Dendritic cell treated with granulocyte-macrophage colony-stimulating factor and Interleukin-4, amounts not matched to agents 40 ng/mL and 50 ng/mL, for 4 days (primary cell): ENCODE measurements at regions not wholly inside any gene's neighbourhood (a gene's known extent, or its start where the extent isn't known, plus 50 kb on each side); places are given as distances from the start of the nearest gene placed in this dataset.

Source experiments
- H3K27ac Mint-ChIP-seq: one replicate; pipeline ENCODE4 v1.8.0; 2022; ENCODE audit warnings: mild to moderate bottlenecking, mixed read lengths
- H3K27me3 Mint-ChIP-seq: one replicate; pipeline ENCODE4 v1.8.0; 2022; ENCODE audit warnings: mild to moderate bottlenecking, mixed read lengths
- H3K36me3 Mint-ChIP-seq: one replicate; pipeline ENCODE4 v1.8.0; 2022; ENCODE audit warnings: low read depth, mixed read lengths
- H3K4me1 Mint-ChIP-seq: one replicate; pipeline ENCODE4 v1.8.0; 2022; ENCODE audit warnings: low read depth, mixed read lengths
- H3K4me3 Mint-ChIP-seq: one replicate; pipeline ENCODE4 v1.8.0; 2022; ENCODE audit warnings: mild to moderate bottlenecking, moderate library complexity, mixed read lengths
- H3K9me3 Mint-ChIP-seq: one replicate; pipeline ENCODE4 v1.8.0; 2022; ENCODE audit warnings: mixed read lengths
- intact Hi-C: fragments of 100-400 bp; cut with micrococcal nuclease; formaldehyde crosslinking; loops from one replicate; pipeline ENCODE4 v1.15.0; 2022

GRCh38 chr6:84422380-84422968 lies 195.0 kb upstream of the CEP162 start:
- Mint-ChIP-seq H3K36me3 (no peaks in the 10 kb centered on the region), H3K4me1 (no peaks in the 10 kb centered on the region), H3K9me3 (no peaks in the 10 kb centered on the region), H3K27ac (no peak overlapping the region), H3K4me3 (no peak overlapping the region), H3K27me3 (peaks cover 13% of the 10 kb centered on the region)
- intact Hi-C loops = no loop called here

- Mint-ChIP-seq H3K9me3 (no peaks in the 10 kb centered on the region), H3K4me3 (no peak overlapping the region), H3K27me3 (peaks cover 11% of the 10 kb centered on the region), H3K36me3 (no peaks in the 10 kb centered on the region), H3K27ac (no peak overlapping the region), H3K4me1 (no peaks in the 10 kb centered on the region)
- intact Hi-C loops = no loop called here
These were observed 193.6 kb upstream of the CEP162 start for GRCh38 chr6:84421031-84421430.

GRCh38 chr6:84417260-84417659 lies 189.8 kb upstream of the CEP162 start:
- Mint-ChIP-seq H3K4me3 (no peak overlapping the region), H3K36me3 (no peaks in the 10 kb centered on the region), H3K9me3 (no peaks in the 10 kb centered on the region), H3K27ac (no peak overlapping the region), H3K27me3 (peaks cover 5% of the 10 kb centered on the region), H3K4me1 (no peaks in the 10 kb centered on the region)
- intact Hi-C loops = no loop called here

- no peak overlapping the region for H3K4me3 Mint-ChIP-seq
- no peak overlapping the region for H3K27ac Mint-ChIP-seq
- H3K27me3 Mint-ChIP-seq = no peaks in the 10 kb centered on the region
- no peaks in the 10 kb centered on the region for H3K9me3 Mint-ChIP-seq
- H3K4me1 Mint-ChIP-seq = no peaks in the 10 kb centered on the region
- no peaks in the 10 kb centered on the region for H3K36me3 Mint-ChIP-seq
- intact Hi-C loops = no loop called here
These were observed 188.7 kb upstream of the CEP162 start for GRCh38 chr6:84416043-84416657.

- H3K36me3 Mint-ChIP-seq = no peaks in the 10 kb centered on the region
- no peaks in the 10 kb centered on the region for H3K9me3 Mint-ChIP-seq
- no peaks in the 10 kb centered on the region for H3K27me3 Mint-ChIP-seq
- no peak overlapping the region for H3K27ac Mint-ChIP-seq
- intact Hi-C loops = no loop called here
- H3K4me3 Mint-ChIP-seq = no peak overlapping the region
- no peaks in the 10 kb centered on the region for H3K4me1 Mint-ChIP-seq
These were observed 188.1 kb upstream of the CEP162 start for GRCh38 chr6:84415517-84415916.

- no peak overlapping the region for H3K27ac Mint-ChIP-seq
- no peaks in the 10 kb centered on the region for H3K27me3 Mint-ChIP-seq
- H3K36me3 Mint-ChIP-seq = no peaks in the 10 kb centered on the region
- intact Hi-C loops = no loop called here
- H3K4me3 Mint-ChIP-seq = no peak overlapping the region
- no peaks in the 10 kb centered on the region for H3K4me1 Mint-ChIP-seq
- no peaks in the 10 kb centered on the region for H3K9me3 Mint-ChIP-seq
These were observed 187.6 kb upstream of the CEP162 start for GRCh38 chr6:84415068-84415467.

- H3K27ac Mint-ChIP-seq = no peak overlapping the region
- H3K4me1 Mint-ChIP-seq = no peaks in the 10 kb centered on the region
- no peak overlapping the region for H3K4me3 Mint-ChIP-seq
These were observed 187.1 kb upstream of the CEP162 start for GRCh38 chr6:84414531-84414930.

GRCh38 chr6:84411060-84411629 lies 183.7 kb upstream of the CEP162 start:
- Mint-ChIP-seq H3K36me3 (no peaks in the 10 kb centered on the region), H3K4me3 (no peak overlapping the region), H3K9me3 (no peaks in the 10 kb centered on the region), H3K27ac (no peak overlapping the region), H3K27me3 (no peaks in the 10 kb centered on the region), H3K4me1 (no peaks in the 10 kb centered on the region)
- intact Hi-C loops = no loop called here

More at GRCh38 chr6:84414531-84414930, 187.1 kb upstream of the CEP162 start:
- Mint-ChIP-seq H3K36me3 (no peaks in the 10 kb centered on the region), H3K9me3 (no peaks in the 10 kb centered on the region), H3K27me3 (no peaks in the 10 kb centered on the region)
- intact Hi-C loops = no loop called here

GRCh38 chr6:84409911-84410310 lies 182.5 kb upstream of the CEP162 start:
- intact Hi-C loops = no loop called here
- Mint-ChIP-seq H3K4me3 (no peak overlapping the region), H3K27ac (no peak overlapping the region), H3K4me1 (no peaks in the 10 kb centered on the region), H3K27me3 (no peaks in the 10 kb centered on the region), H3K36me3 (no peaks in the 10 kb centered on the region), H3K9me3 (no peaks in the 10 kb centered on the region)

- intact Hi-C loops = no loop called here
- no peaks in the 10 kb centered on the region for H3K27me3 Mint-ChIP-seq
- H3K4me1 Mint-ChIP-seq = no peaks in the 10 kb centered on the region
- H3K4me3 Mint-ChIP-seq = no peak overlapping the region
- no peaks in the 10 kb centered on the region for H3K36me3 Mint-ChIP-seq
- H3K9me3 Mint-ChIP-seq = no peaks in the 10 kb centered on the region
- no peak overlapping the region for H3K27ac Mint-ChIP-seq
These were observed 180.6 kb upstream of the CEP162 start for GRCh38 chr6:84408028-84408427.

- Mint-ChIP-seq H3K27me3 (no peaks in the 10 kb centered on the region), H3K4me3 (no peak overlapping the region)
These were observed 176.1 kb upstream of the CEP162 start for GRCh38 chr6:84403545-84403944.

GRCh38 chr6:84399003-84399402 lies 171.6 kb upstream of the CEP162 start:
- Mint-ChIP-seq H3K4me3 (no peak overlapping the region), H3K9me3 (no peaks in the 10 kb centered on the region), H3K27me3 (no peaks in the 10 kb centered on the region), H3K36me3 (no peaks in the 10 kb centered on the region), H3K27ac (no peak overlapping the region), H3K4me1 (no peaks in the 10 kb centered on the region)
- intact Hi-C loops = no loop called here

More at GRCh38 chr6:84403545-84403944, 176.1 kb upstream of the CEP162 start:
- intact Hi-C loops = no loop called here
- no peak overlapping the region for H3K27ac Mint-ChIP-seq
- no peaks in the 10 kb centered on the region for H3K4me1 Mint-ChIP-seq
- no peaks in the 10 kb centered on the region for H3K36me3 Mint-ChIP-seq
- no peaks in the 10 kb centered on the region for H3K9me3 Mint-ChIP-seq

GRCh38 chr6:84392261-84392660 lies 164.8 kb upstream of the CEP162 start:
- Mint-ChIP-seq H3K9me3 (peaks cover 20% of the 10 kb centered on the region), H3K4me3 (no peak overlapping the region), H3K4me1 (no peaks in the 10 kb centered on the region), H3K36me3 (no peaks in the 10 kb centered on the region), H3K27me3 (no peaks in the 10 kb centered on the region), H3K27ac (no peak overlapping the region)
- intact Hi-C loops = no loop called here

GRCh38 chr6:84390851-84391250 lies 163.4 kb upstream of the CEP162 start:
- no peaks in the 10 kb centered on the region for H3K36me3 Mint-ChIP-seq
- no peak overlapping the region for H3K4me3 Mint-ChIP-seq
- H3K27me3 Mint-ChIP-seq = no peaks in the 10 kb centered on the region
- H3K9me3 Mint-ChIP-seq = peaks cover 21% of the 10 kb centered on the region
- H3K27ac Mint-ChIP-seq = no peak overlapping the region
- H3K4me1 Mint-ChIP-seq = no peaks in the 10 kb centered on the region
- intact Hi-C loops = no loop called here

- H3K4me1 Mint-ChIP-seq = no peaks in the 10 kb centered on the region
These were observed 162.9 kb upstream of the CEP162 start for GRCh38 chr6:84390334-84390733.

More at GRCh38 chr6:84390334-84390733, 162.9 kb upstream of the CEP162 start:
- Mint-ChIP-seq H3K9me3 (peaks cover 26% of the 10 kb centered on the region), H3K4me3 (no peak overlapping the region), H3K27me3 (no peaks in the 10 kb centered on the region), H3K36me3 (no peaks in the 10 kb centered on the region), H3K27ac (no peak overlapping the region)
- intact Hi-C loops = no loop called here
